Brain microvascular endothelial cell (primary cell): ENCODE measurements at regions not wholly inside any gene's neighbourhood (a gene's known extent, or its start where the extent isn't known, plus 50 kb on each side); places are given as distances from the start of the nearest gene placed in this dataset.

Experiments
- DNase-seq: peaks from one replicate; pipeline ENCODE4 v3.0.0-alpha.2; 2020
- H3K27ac ChIP-seq: fragments of 250-450 bp; sonication (Bioruptor Pico); 2 replicates; pipeline ENCODE4 v1.5.1; 2020; ENCODE audit warnings: mild to moderate bottlenecking, moderate library complexity
- H3K27me3 ChIP-seq: fragments of 250-450 bp; sonication (Bioruptor Pico); replicated peaks from 2 replicates; pipeline ENCODE4 v1.5.1; 2020; ENCODE audit warnings: mild to moderate bottlenecking
- H3K36me3 ChIP-seq: fragments of 250-450 bp; sonication (Bioruptor Pico); replicated peaks from 2 replicates; pipeline ENCODE4 v1.5.1; 2020; ENCODE audit warnings: mild to moderate bottlenecking
- H3K4me3 ChIP-seq: 2 replicates; pipeline ENCODE4 v1.5.1; 2011; ENCODE audit warnings: low read depth, mild to moderate bottlenecking, control low read depth, low read length, moderate library complexity
- in situ Hi-C: cut with HindIII; loops from 2 replicates; pipeline ENCODE4 v1.10.0; 2017; ENCODE audit warnings: low sequenced_read_pairs, low pct_ligation_motif_present
- TF ChIP-seq, protein P1 (sequence below): IDR thresholded peaks from 2 replicates; pipeline ENCODE4 v1.5.1; 2011; ENCODE audit warnings: low read depth, mild to moderate bottlenecking, moderate library complexity, low read length, control low read depth, inconsistent platforms; ENCODE audit errors: missing control alignments

GRCh38 chr16:86805188-86805587 is 226.8 kb downstream of the FOXL1 start:
- no peak overlapping the region for H3K27ac ChIP-seq
- H3K36me3 ChIP-seq: no peaks in the 10 kb centered on the region
- no peaks in the 10 kb centered on the region for H3K27me3 ChIP-seq
- in situ Hi-C loops: no loop called here
- DNase-seq: no peak
- no peak overlapping the region for H3K4me3 ChIP-seq
- TF ChIP-seq, protein P1, sequence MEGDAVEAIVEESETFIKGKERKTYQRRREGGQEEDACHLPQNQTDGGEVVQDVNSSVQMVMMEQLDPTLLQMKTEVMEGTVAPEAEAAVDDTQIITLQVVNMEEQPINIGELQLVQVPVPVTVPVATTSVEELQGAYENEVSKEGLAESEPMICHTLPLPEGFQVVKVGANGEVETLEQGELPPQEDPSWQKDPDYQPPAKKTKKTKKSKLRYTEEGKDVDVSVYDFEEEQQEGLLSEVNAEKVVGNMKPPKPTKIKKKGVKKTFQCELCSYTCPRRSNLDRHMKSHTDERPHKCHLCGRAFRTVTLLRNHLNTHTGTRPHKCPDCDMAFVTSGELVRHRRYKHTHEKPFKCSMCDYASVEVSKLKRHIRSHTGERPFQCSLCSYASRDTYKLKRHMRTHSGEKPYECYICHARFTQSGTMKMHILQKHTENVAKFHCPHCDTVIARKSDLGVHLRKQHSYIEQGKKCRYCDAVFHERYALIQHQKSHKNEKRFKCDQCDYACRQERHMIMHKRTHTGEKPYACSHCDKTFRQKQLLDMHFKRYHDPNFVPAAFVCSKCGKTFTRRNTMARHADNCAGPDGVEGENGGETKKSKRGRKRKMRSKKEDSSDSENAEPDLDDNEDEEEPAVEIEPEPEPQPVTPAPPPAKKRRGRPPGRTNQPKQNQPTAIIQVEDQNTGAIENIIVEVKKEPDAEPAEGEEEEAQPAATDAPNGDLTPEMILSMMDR: no peak

DNA sequence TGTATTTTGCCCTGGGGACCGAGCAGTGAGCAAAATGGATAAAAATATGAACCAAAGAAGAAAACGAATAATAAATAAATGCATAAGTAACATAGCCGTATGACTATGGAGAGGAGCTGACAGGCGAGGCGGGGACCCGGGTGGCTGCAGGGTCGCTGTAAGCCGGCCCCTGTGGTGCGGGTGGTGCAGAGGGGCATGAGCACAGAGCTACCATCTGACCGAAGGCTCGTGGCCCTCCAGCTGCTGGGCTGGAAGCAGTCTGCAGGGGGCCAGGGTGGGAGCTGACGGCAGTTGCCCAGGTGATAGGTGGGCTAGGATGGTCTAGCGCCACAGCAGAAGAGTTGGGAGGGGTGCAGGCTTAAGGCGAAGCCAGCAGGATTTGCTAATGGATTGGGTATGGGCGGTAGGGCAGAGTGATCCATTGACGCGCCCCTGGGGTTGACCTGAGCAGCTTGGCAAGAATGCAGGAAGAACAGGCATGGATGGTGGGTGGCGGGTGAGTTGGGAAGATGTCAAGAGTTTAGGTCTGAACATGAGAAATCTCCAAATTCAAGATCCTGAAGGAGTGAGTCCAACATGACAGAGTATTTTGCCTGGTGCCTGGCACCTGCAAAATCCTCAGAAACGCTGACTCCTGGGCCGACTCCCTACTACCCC is 228.0 kb downstream of the FOXL1 start:
- Histone ChIP-seq H3K27me3 (no peaks in the 10 kb centered on the region), H3K27ac (no peak overlapping the region), H3K4me3 (no peak overlapping the region), H3K36me3 (no peaks in the 10 kb centered on the region)
- TF ChIP-seq, protein P1: no peak
- in situ Hi-C loops: no loop called here
- DNase-seq: no peak

GRCh38 chr16:86806838-86807351 is 228.5 kb downstream of the FOXL1 start:
- Histone ChIP-seq H3K27me3 (no peaks in the 10 kb centered on the region), H3K36me3 (no peaks in the 10 kb centered on the region), H3K4me3 (no peak overlapping the region), H3K27ac (no peak overlapping the region)
- no peak for DNase-seq
- in situ Hi-C loops: no loop called here
- TF ChIP-seq, protein P1: no peak

DNA sequence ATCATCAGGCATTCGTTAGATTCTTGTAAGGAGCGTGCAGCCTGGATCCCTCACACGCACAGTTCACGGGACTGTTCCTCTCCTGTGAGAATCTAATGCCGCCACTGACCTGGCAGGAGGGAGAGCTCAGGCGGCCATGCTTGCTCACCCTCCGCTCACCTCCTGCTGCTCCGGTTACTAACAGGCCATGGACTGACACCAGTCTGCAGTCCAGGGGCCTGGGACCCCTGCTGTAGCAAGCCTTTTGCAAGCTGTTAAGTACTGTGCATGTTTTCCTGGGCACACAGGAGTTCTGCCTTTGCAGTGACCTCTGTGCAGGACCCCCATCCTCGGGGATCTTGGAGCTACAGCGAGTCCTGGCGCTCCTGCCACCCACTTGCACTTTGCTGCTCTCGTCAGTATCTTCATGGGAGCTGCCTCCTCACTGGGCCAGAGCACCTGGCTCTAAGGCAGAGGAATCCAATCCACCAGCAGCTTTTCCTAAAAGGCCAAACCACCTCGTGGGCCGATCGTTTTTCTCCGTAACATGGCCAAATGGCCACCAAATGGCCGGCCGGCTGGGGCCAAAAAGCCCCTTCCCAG is 230.6 kb downstream of the FOXL1 start:
- H3K36me3 ChIP-seq: no peaks in the 10 kb centered on the region
- in situ Hi-C loops: no loop called here
- no peaks in the 10 kb centered on the region for H3K27me3 ChIP-seq
- H3K4me3 ChIP-seq: no peak overlapping the region
- DNase-seq: no peak
- peak overlapping the region; percentile 44 for H3K27ac ChIP-seq
- TF ChIP-seq, protein P1: no peak

- Histone ChIP-seq H3K27me3 (no peaks in the 10 kb centered on the region), H3K36me3 (no peaks in the 10 kb centered on the region), H3K27ac (peak overlapping the region; percentile 44), H3K4me3 (no peak overlapping the region)
- TF ChIP-seq, protein P1: peak; percentile 49
- DNase-seq: peak; percentile 89
- in situ Hi-C loops: no loop called here
Observed at GRCh38 chr16:86809458-86809955, 231.2 kb downstream of the FOXL1 start.
